ENCODE measurements at regions not wholly inside any gene's neighbourhood (a gene's known extent, or its start where the extent isn't known, plus 50 kb on each side); places are given as distances from the start of the nearest gene placed in this dataset.

DNA sequence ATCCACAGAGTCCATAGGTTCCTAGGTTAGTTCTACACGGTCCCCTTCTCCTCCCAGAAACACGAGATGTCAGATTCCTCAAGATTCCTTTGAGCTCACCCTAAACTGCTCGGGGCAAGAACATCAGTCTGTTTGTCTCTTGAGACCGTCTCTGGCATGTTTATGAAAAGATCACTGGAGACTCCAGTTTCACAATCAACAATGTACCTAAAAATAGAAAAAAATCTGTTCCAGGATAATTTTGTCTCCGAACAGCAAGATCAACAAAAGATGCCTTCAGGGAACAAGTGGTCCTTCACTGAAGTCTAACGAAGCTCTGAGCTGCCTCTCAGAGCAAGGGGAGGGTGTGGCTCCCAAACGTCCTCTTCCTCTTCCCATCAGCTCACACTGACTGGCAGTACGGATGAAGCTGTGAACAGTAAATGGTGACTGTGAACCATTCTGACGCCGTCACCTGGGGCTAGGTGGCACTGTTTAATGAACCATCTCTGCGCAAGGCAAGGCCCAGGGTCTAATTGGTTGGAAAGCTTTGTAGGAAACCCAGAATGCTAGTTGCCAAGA is 156.2 kb upstream of the LYZL1 start:
- H3K27me3 ChIP-seq (replicated peaks; ENCODE audit: control insufficient read depth, insufficient read depth, low read length), result no peaks in the 10 kb centered on the region
- TF ChIP-seq, protein P1, sequence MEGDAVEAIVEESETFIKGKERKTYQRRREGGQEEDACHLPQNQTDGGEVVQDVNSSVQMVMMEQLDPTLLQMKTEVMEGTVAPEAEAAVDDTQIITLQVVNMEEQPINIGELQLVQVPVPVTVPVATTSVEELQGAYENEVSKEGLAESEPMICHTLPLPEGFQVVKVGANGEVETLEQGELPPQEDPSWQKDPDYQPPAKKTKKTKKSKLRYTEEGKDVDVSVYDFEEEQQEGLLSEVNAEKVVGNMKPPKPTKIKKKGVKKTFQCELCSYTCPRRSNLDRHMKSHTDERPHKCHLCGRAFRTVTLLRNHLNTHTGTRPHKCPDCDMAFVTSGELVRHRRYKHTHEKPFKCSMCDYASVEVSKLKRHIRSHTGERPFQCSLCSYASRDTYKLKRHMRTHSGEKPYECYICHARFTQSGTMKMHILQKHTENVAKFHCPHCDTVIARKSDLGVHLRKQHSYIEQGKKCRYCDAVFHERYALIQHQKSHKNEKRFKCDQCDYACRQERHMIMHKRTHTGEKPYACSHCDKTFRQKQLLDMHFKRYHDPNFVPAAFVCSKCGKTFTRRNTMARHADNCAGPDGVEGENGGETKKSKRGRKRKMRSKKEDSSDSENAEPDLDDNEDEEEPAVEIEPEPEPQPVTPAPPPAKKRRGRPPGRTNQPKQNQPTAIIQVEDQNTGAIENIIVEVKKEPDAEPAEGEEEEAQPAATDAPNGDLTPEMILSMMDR (IDR thresholded peaks at IDR 0.05; ENCODE audit: insufficient read depth, low read length, poor library complexity, severe bottlenecking), result no peak
- no peak for DNase-seq (ENCODE audit: extremely low read depth, insufficient read length)
- no peaks in the 10 kb centered on the region for H3K36me3 ChIP-seq (ENCODE audit: control insufficient read depth, insufficient read depth, low read length)
- no peak overlapping the region for H3K4me3 ChIP-seq (replicated peaks; ENCODE audit: low read depth, low read length)

DNA sequence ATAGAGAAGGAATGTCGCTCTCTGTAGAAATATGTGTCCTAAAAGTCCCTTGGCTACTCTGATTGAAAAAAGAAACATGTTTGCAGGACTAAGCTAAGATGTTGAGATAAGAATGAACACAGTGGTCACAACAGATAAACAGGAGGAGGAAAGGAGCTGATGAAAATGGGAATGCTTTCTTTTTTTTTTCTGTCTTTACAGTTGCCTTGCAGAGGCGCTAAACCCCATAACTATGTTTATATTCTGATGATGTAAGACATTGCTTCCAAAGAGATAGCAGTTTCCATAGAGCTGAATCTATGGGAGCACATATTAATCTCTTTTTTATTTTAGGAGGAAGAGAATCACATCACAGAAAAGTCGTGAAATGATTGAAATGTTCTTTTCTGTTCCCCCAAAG is 153.5 kb upstream of the LYZL1 start:
- Histone ChIP-seq H3K36me3 (ENCODE audit: control insufficient read depth, insufficient read depth, low read length) (no peaks in the 10 kb centered on the region), H3K4me3 (replicated peaks; ENCODE audit: low read depth, low read length) (no peak overlapping the region), H3K27me3 (replicated peaks; ENCODE audit: control insufficient read depth, insufficient read depth, low read length) (no peaks in the 10 kb centered on the region)
- TF ChIP-seq, protein P1 (IDR thresholded peaks at IDR 0.05; ENCODE audit: insufficient read depth, low read length, poor library complexity, severe bottlenecking), result no peak
- DNase-seq (ENCODE audit: extremely low read depth, insufficient read length), result no peak

DNA sequence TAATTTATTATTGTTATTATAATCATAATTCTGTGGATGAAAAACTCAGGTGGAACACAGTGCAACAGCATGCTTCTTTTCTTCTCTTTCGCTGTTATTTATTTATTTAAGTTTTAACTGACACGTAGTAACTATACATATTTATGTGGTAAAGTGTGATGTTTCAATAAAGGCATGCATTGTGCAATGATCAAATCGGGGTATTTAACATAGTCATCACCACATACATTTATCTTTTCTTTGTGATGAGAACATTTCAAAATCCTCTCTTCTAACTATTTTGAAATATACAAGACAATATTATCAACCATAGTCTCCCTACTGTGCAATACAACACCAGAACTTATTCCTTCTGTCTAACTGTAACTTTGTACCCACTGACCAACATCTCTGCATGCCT is 152.5 kb upstream of the LYZL1 start:
- TF ChIP-seq, protein P1 (IDR thresholded peaks at IDR 0.05; ENCODE audit: insufficient read depth, low read length, poor library complexity, severe bottlenecking), result no peak
- Histone ChIP-seq H3K36me3 (ENCODE audit: control insufficient read depth, insufficient read depth, low read length) (no peaks in the 10 kb centered on the region), H3K27me3 (replicated peaks; ENCODE audit: control insufficient read depth, insufficient read depth, low read length) (no peaks in the 10 kb centered on the region), H3K4me3 (replicated peaks; ENCODE audit: low read depth, low read length) (no peak overlapping the region)
- no peak for DNase-seq (ENCODE audit: extremely low read depth, insufficient read length)

DNA sequence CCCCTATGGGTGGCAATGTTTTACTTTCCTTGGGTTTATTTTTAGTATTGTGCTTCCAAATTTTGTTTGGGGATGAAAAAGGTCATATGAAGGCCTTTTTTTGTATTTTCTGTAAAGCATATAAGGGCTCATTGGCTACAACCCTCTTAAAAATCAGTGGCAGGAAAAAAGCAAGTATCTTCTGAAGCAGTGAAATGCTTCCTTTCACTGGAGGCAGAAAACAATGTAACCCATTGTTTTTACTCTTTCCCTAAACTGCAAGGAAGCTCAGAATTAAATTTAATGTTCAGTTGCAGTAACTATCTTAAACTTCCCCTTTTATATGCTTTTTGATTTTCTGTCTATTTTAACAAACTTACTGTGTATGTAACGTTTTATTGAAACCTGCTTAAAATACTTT is 148.7 kb upstream of the LYZL1 start:
- no peaks in the 10 kb centered on the region for H3K27me3 ChIP-seq (replicated peaks; ENCODE audit: control insufficient read depth, insufficient read depth, low read length)
- no peaks in the 10 kb centered on the region for H3K36me3 ChIP-seq (ENCODE audit: control insufficient read depth, insufficient read depth, low read length)
- TF ChIP-seq, protein P1 (IDR thresholded peaks at IDR 0.05; ENCODE audit: insufficient read depth, low read length, poor library complexity, severe bottlenecking), result no peak
- no peak overlapping the region for H3K4me3 ChIP-seq (replicated peaks; ENCODE audit: low read depth, low read length)
- DNase-seq (ENCODE audit: extremely low read depth, insufficient read length), result no peak

DNA sequence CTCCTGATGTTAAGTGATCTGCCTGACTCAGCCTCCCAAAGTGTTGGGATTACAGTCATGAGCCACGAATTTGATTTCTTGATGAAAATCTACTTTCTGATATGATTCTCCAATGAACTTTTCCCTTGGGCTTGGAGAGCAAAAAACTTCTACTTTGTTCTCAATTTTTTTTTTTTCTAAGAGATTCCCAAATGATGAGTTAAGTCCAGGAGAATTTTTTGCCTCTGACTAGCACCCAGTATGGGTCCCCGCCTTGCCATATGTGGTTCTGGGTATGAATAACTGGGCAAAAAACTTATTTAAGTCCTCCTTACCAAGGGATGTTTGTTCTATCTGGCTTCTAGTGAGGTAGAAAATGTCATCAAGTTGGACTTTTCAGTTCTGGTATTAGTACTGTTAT is 147.9 kb upstream of the LYZL1 start:
- TF ChIP-seq, protein P1 (IDR thresholded peaks at IDR 0.05; ENCODE audit: insufficient read depth, low read length, poor library complexity, severe bottlenecking), result no peak
- Histone ChIP-seq H3K36me3 (ENCODE audit: control insufficient read depth, insufficient read depth, low read length) (no peaks in the 10 kb centered on the region), H3K4me3 (replicated peaks; ENCODE audit: low read depth, low read length) (no peak overlapping the region), H3K27me3 (replicated peaks; ENCODE audit: control insufficient read depth, insufficient read depth, low read length) (no peaks in the 10 kb centered on the region)
- no peak for DNase-seq (ENCODE audit: extremely low read depth, insufficient read length)

DNA sequence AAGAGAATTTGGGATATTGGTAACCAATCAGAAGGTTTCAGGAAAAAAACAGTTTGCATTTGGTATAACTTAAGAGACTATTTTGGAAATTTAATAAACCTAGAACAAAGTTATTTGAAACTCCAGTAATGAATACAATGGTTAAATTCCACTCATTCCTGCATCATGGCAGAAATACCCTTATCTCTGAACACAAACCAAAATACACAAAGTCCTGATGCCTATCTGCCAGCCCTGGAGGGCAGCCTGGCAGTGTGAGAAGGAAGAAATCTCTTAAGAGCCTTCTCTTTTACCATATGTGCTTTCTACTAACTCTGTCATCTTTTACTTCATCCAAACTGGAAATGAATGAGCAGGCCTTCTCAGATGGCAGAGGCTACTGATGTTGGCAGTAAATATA is 147.1 kb upstream of the LYZL1 start:
- no peaks in the 10 kb centered on the region for H3K36me3 ChIP-seq (ENCODE audit: control insufficient read depth, insufficient read depth, low read length)
- H3K27me3 ChIP-seq (replicated peaks; ENCODE audit: control insufficient read depth, insufficient read depth, low read length), result no peaks in the 10 kb centered on the region
- TF ChIP-seq, protein P1 (IDR thresholded peaks at IDR 0.05; ENCODE audit: insufficient read depth, low read length, poor library complexity, severe bottlenecking), result no peak
- DNase-seq (ENCODE audit: extremely low read depth, insufficient read length), result no peak
- H3K4me3 ChIP-seq (replicated peaks; ENCODE audit: low read depth, low read length), result no peak overlapping the region

All from GM06990 (cell line).